NB4 (cell line): ENCODE measurements at regions not wholly inside any gene's neighbourhood (a gene's known extent, or its start where the extent isn't known, plus 50 kb on each side); places are given as distances from the start of the nearest gene placed in this dataset.

ENCODE experiments used
- CTCF ChIP-seq: IDR thresholded peaks from one replicate; pipeline ENCODE4 v1.5.1; 2012; ENCODE audit warnings: low read depth, low read length
- POLR2A ChIP-seq: IDR thresholded peaks from 2 replicates; pipeline ENCODE4 v1.6.1; 2011; ENCODE audit warnings: mild to moderate bottlenecking; ENCODE audit not compliant: insufficient read length; ENCODE audit errors: extremely low read depth

GRCh38 chr1:38113159-38113666, 66.6 kb upstream of the POU3F1 start:
- TF ChIP-seq CTCF (no peak), POLR2A (no peak)
